GM23338 (cell line): ENCODE measurements at regions not wholly inside any gene's neighbourhood (a gene's known extent, or its start where the extent isn't known, plus 50 kb on each side); places are given as distances from the start of the nearest gene placed in this dataset.

Experiments used
- CREB1 ChIP-seq: fragments of 250-450 bp; sonication (Bioruptor Pico); IDR thresholded peaks from 2 replicates; pipeline ENCODE4 v1.5.0; 2020; ENCODE audit warnings: low read depth, mild to moderate bottlenecking, moderate library complexity
- CTCF ChIP-seq, 2 experiments: fragments of 200-600 bp in 1 of 2; sonication (generic) in 1 of 2; conservative IDR thresholded peaks; 2 replicates each; pipeline versions ENCODE4 v1.5.1 to v1.6.1; 2016 to 2017; ENCODE audit warnings: antibody characterized with exemption in 2 of 2, low read depth in 2 of 2, mild to moderate bottlenecking in 2 of 2, moderate library complexity in 1 of 2
- EZH2 ChIP-seq: fragments of 200-600 bp; sonication (generic); IDR thresholded peaks from one replicate; pipeline ENCODE4 v1.8.0; 2017; ENCODE audit warnings: antibody characterized with exemption, mild to moderate bottlenecking, low read depth; ENCODE audit not compliant: unreplicated experiment
- EZH2phosphoT487 ChIP-seq: fragments of 200-600 bp; sonication (generic); IDR thresholded peaks from one replicate; pipeline ENCODE4 v1.8.1; 2018; ENCODE audit warnings: antibody characterized with exemption; ENCODE audit not compliant: unreplicated experiment
- JUNB ChIP-seq: IDR thresholded peaks from one replicate; pipeline ENCODE4 v1.6.1; 2016; ENCODE audit warnings: antibody characterized with exemption; ENCODE audit not compliant: unreplicated experiment
- POLR2AphosphoS5 ChIP-seq: IDR thresholded peaks from 2 replicates; pipeline ENCODE4 v1.6.1; 2016; ENCODE audit warnings: antibody characterized with exemption, low read depth
- REST ChIP-seq: IDR thresholded peaks from one replicate; pipeline ENCODE4 v1.6.1; 2018; ENCODE audit warnings: antibody characterized with exemption; ENCODE audit not compliant: unreplicated experiment

- TF ChIP-seq POLR2AphosphoS5 (no peak), REST (no peak), CTCF (conservative IDR thresholded peaks at IDR 0.05; ENCODE audit: low read depth in 2 of 2) (no peak), CREB1 (CRISPR knock-in tag) (no peak), EZH2 (no peak), JUNB (no peak), EZH2phosphoT487 (no peak)
These were observed 188.3 kb downstream of the OLFM1 start for GRCh38 chr9:135275571-135276289.
